Neural progenitor cell (in vitro differentiated cells): ENCODE measurements at regions not wholly inside any gene's neighbourhood (a gene's known extent, or its start where the extent isn't known, plus 50 kb on each side); places are given as distances from the start of the nearest gene placed in this dataset.

ENCODE experiments used
- CTCF ChIP-seq: fragments of 200-600 bp; sonication (generic); IDR thresholded peaks from 2 replicates; pipeline ENCODE4 v1.5.1; 2017; ENCODE audit warnings: antibody characterized with exemption, mild to moderate bottlenecking
- EZH2 ChIP-seq: fragments of 200-600 bp; sonication (generic); IDR thresholded peaks from 2 replicates; pipeline ENCODE4 v1.6.1; 2017; ENCODE audit warnings: antibody characterized with exemption, mild to moderate bottlenecking, moderate library complexity

DNA sequence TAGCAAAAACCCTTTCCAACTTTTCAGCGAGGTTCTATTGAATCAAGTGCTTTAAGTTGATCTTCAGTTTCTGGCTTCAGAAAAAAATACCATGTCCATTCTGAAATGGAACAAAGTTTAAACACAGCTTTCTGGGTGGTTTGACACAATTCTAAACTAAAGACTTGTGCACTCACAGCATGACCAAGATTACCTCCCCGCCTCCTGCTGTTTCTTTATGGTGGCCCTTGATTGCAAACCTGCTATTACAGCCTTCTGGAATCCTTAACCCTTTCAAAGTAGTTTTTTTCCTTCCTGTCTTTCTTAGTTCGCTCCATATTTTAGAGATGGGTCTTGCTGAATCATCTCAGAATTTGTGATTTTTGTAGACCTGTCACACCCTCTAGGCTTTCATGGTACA is 135.9 kb upstream of the FBN2 start:
- TF ChIP-seq CTCF (no peak), EZH2 (no peak)
